IPS DF 6.9 (cell line): ENCODE measurements at regions not wholly inside any gene's neighbourhood (a gene's known extent, or its start where the extent isn't known, plus 50 kb on each side); places are given as distances from the start of the nearest gene placed in this dataset.

Experiments
- DNase-seq: peaks from one replicate; pipeline ENCODE4 v3.0.0-alpha.2; 2013; ENCODE audit warnings: low read depth, low spot score
- H3K27ac ChIP-seq: one replicate; pipeline ENCODE4 v1.5.1; 2013; ENCODE audit warnings: low read length, control low read depth
- H3K27me3 ChIP-seq: 2 replicates; pipeline ENCODE4 v1.6.1; 2013; ENCODE audit warnings: mild to moderate bottlenecking, low read length; ENCODE audit not compliant: control insufficient read depth, insufficient read depth
- H3K36me3 ChIP-seq: 2 replicates; pipeline ENCODE4 v1.6.1; 2013; ENCODE audit warnings: low read length; ENCODE audit not compliant: control insufficient read depth, insufficient read depth
- H3K4me1 ChIP-seq: 2 replicates; pipeline ENCODE4 v1.6.1; 2013; ENCODE audit warnings: low read length; ENCODE audit not compliant: control insufficient read depth, insufficient read depth
- H3K4me3 ChIP-seq: 2 replicates; pipeline ENCODE4 v1.5.1; 2013; ENCODE audit warnings: mild to moderate bottlenecking, low read length
- H3K9me3 ChIP-seq: 2 replicates; pipeline ENCODE4 v1.6.1; 2013; ENCODE audit warnings: low read length, inconsistent platforms; ENCODE audit not compliant: control insufficient read depth, insufficient read depth
- WGBS: extraction: QIAGEN DNeasy Blood & Tissue Kit; methylation state at CpG from one replicate; pipeline ENCODE4 v1.1.7; 2013; ENCODE audit warnings: mixed read lengths, missing lambda C conversion rate; ENCODE audit not compliant: insufficient read length, insufficient coverage; 5-methylcytosine and 5-hydroxymethylcytosine counted together

DNA sequence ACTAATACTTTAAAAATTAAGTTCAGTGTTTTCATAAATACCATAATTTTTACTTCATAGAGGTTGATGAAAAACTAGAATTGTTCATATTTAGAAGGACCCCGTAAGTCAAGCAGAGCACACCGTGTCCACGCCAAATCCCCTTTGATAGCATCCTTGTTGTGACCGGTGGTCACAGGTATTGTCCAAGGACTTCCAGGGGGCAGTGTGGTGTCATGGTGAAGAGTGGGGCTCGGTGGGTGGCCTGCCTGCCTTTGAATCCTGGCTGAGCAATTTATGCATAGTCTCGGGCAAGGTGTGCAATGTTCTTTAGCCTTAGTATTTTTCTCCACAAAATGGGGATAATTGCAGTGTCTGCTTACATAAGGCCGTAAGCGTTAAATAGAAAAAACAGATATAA, 169.9 kb downstream of the KTN1 start:
- no CpG with 5 or more reads among the region's 8 CpGs for WGBS
- no peak for DNase-seq
- no peak overlapping the region for H3K4me3 ChIP-seq
- H3K9me3 ChIP-seq, result no peaks in the 10 kb centered on the region
- no peaks in the 10 kb centered on the region; the same call in 1 of the 2 replicates for H3K4me1 ChIP-seq
- no peaks in the 10 kb centered on the region for H3K36me3 ChIP-seq
- no peak overlapping the region for H3K27ac ChIP-seq
- H3K27me3 ChIP-seq, result peaks cover 1% of the 10 kb centered on the region; the same call in 1 of the 2 replicates

DNA sequence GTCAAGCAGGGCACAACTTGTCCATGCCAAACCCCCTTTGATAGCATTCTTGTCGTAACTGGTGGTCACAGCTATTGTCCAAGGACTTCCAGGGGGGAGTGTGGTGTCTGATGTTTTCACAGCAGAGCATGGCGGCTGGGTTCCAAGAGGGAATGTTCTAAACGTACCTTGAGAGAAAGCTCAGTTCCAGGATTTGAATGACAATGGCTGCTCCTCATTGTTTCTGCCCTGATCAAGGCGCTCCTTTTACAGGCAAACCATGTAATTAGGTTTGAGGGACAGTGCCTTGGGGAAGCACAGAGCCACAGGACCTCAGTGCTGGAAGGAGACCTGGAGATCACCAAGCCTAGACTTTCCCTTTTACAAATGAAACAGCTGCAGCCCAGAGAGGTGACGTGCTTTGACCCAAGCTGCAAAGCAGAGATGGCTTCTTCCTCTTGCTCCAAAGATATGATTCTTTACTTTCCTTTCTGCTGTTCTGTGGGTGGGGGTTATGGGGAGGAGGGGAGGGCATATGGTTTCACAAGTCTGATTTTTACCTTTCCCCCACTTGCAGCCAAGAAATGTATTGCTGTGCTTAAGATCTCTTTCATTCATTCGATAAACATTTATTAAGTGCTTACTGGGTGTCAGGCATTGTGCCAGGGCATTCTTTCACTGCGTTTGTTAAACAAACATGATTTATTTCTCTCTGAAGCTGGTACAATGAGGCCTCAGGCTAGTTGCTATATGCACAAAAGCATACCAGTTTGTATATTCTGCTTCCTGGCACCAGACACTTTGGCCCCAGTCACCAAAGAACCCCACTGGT, 172.8 kb downstream of the KTN1 start:
- Histone ChIP-seq H3K27me3 (peaks cover 1% of the 10 kb centered on the region; the same call in 1 of the 2 replicates), H3K27ac (no peak overlapping the region), H3K9me3 (no peaks in the 10 kb centered on the region), H3K4me3 (no peak overlapping the region), H3K4me1 (no peaks in the 10 kb centered on the region; the same call in 1 of the 2 replicates), H3K36me3 (no peaks in the 10 kb centered on the region)
- WGBS, result no CpG with 5 or more reads among the region's 7 CpGs
- peak; percentile 18 for DNase-seq

DNA sequence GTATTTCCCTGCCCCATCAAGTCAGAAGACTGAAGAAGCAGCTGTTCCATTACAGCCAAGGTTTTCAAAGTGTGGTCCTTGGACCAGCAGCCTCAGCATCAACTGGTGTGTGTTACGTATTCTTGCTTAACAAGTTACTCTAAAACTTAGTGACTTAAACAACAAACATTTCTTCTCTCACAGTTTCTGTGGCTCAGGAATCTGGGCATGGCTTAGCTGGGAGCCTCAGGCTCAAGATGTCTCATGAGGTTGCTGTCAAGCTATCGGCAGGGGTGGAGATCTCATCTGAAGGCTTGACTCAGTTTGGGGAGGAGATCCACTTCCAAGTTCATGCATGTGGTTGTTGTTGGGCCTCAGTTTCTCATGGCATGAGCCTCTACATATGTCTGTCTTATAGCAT, 174.5 kb downstream of the KTN1 start:
- Histone ChIP-seq H3K9me3 (no peaks in the 10 kb centered on the region), H3K4me3 (no peak overlapping the region), H3K27ac (no peak overlapping the region), H3K4me1 (no peaks in the 10 kb centered on the region; the same call in 1 of the 2 replicates), H3K27me3 (no peaks in the 10 kb centered on the region), H3K36me3 (no peaks in the 10 kb centered on the region)
- no CpG with 5 or more reads among the region's 2 CpGs for WGBS
- no peak for DNase-seq

DNA sequence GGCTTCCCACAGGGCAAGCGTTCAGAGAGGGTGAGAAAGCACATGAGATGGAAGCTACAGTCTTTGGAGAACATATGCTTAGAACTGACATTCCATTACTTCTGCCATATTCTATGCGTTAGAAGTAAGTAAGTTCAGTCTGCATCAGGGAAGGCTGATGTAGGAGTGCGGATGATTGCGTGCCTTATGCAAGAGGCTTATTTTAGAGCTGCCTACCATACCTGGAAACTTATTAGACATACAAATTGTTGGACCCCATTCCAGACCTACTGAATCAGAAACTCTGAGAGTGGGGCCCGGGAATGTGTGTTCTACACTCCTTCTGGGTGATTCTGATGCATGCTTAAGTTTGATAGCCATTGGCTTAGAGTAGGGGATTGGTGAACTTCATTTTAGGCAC, 174.9 kb downstream of the KTN1 start:
- Histone ChIP-seq H3K36me3 (no peaks in the 10 kb centered on the region), H3K9me3 (no peaks in the 10 kb centered on the region), H3K4me3 (no peak overlapping the region), H3K27me3 (no peaks in the 10 kb centered on the region), H3K27ac (no peak overlapping the region), H3K4me1 (no peaks in the 10 kb centered on the region)
- no peak for DNase-seq
- no CpG with 5 or more reads among the region's 5 CpGs for WGBS

DNA sequence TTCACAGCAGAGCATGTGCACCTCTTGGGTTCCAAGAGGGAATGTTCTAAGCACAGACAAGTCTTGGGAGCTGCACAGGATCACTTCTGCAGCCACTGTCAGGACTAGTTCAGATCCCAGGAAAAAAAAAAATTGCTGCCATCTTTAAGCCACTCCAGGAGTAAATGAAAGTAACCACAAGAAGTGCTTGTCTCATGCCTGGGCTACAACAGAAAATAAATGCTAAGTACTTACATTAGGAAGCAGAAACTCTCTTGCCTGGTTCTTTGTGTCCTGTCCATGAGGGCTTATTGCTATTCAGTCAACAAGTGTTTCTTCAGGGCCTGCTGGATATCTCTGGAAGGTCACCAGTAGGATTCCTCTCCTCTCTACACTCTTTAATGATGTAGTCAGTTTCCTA, 176.1 kb downstream of the KTN1 start:
- Histone ChIP-seq H3K9me3 (no peaks in the 10 kb centered on the region), H3K27ac (no peak overlapping the region)

DNA sequence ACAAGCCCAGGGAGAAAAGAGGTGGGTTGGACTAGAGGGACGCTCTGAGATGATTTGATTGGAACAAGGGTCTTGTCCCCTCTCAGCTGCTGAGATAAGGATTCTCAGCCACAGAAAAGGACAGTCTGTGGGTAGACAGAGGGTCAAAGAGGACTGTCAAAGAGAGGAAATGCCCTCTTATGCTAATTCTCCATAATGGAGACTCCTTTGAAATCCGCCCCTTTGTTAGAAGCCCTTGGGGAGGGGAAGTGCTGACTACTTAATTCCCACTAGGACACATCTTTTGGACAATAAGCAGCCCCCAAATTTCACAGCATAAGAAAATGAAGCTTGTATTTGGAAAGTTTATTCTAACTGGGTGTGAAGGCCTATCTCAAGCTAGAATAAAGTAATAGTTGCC, 176.6 kb downstream of the KTN1 start:
- WGBS, result no CpG with 5 or more reads among the region's 2 CpGs
- Histone ChIP-seq H3K4me3 (no peak overlapping the region), H3K9me3 (no peaks in the 10 kb centered on the region), H3K27ac (no peak overlapping the region), H3K27me3 (no peaks in the 10 kb centered on the region), H3K4me1 (no peaks in the 10 kb centered on the region), H3K36me3 (no peaks in the 10 kb centered on the region)
- DNase-seq, result no peak

More for the DNA sequence above, 176.1 kb downstream of the KTN1 start:
- DNase-seq, result no peak
- H3K4me3 ChIP-seq, result no peak overlapping the region
- no peaks in the 10 kb centered on the region for H3K27me3 ChIP-seq
- no peaks in the 10 kb centered on the region for H3K4me1 ChIP-seq
- no peaks in the 10 kb centered on the region for H3K36me3 ChIP-seq

DNA sequence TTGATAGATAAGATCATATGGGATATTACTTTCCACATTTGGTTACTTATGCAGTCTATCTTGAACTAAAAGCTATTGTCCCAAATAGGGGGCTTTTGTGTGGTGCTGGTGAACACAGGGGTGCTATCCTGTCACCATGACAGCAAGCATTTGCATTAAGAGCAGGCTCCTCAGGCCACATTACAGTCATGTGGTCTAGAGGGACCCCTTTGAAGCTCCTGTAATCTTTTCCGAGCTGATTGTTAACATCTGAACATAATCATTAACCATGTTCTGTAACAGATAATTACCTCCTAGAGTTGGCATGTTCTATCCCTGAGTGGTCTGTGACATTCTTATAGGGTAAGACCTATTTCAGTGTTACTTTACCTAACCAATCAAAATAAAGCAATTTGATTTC, 178.8 kb downstream of the KTN1 start:
- no peaks in the 10 kb centered on the region for H3K27me3 ChIP-seq
- H3K4me1 ChIP-seq, result no peaks in the 10 kb centered on the region
- no peaks in the 10 kb centered on the region for H3K36me3 ChIP-seq
- no peaks in the 10 kb centered on the region for H3K9me3 ChIP-seq
- H3K4me3 ChIP-seq, result no peak overlapping the region
- no peak for DNase-seq
- no CpG with 5 or more reads among the region's 1 CpG for WGBS
- no peak overlapping the region for H3K27ac ChIP-seq

DNA sequence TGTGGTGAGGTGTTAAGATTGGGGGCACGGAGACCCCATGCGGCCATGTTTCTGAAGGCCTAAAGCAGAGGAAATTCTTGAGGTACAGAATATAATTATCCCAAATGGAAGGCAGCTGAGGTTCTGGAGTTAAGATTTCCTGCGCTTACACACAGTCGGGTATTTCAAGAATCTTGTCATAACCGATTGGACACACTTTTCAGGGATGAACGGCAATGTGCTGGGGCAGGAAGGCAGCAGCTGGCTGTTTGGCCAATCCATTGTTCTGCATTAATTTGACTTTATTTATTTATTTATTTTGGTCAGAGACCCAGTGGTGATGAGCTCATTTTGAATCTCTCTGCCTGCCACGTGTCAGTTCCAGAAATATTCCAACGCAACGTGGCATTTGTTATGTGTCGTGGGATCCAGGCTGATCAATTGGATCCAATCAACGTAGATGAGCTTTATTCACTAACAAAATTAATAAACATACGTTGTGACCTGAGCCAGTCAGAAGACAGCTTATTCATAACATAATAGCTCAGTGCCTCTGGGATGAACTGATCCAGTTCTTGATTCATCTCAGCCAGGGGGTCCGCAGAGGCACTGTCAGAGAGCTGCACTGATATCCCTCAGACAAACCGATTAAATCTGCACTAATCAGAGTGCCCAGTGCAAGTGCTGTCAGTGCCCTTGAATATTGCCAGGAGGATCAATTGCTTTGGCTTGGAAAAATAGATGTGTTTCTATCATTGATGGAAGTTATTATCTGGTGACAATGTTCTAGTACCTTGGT, 181.0 kb downstream of the KTN1 start:
- H3K27me3 ChIP-seq, result no peaks in the 10 kb centered on the region
- WGBS, result no CpG with 5 or more reads among the region's 14 CpGs
- no peaks in the 10 kb centered on the region for H3K4me1 ChIP-seq
- H3K9me3 ChIP-seq, result no peaks in the 10 kb centered on the region
- no peak overlapping the region for H3K4me3 ChIP-seq
- DNase-seq, result no peak
- no peak overlapping the region for H3K27ac ChIP-seq
- no peaks in the 10 kb centered on the region for H3K36me3 ChIP-seq

DNA sequence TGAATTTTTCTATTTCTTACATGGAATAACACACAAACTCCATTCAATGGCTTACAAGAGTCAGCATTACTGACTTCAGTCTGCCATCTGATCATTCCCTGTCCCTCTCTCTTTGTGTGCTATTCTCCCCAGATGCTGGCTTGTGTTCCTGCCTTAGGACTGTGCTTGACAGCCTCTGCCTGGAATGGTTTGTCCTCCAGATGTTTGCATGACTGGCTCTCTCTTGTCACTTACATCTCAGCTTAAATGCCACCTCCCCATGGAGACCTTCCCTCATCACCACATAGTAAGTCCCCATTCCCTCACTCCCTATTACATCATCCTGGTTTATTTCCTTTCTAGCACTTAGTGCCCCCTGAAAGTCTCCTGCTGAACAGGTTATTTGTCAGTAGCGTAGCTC, 181.6 kb downstream of the KTN1 start:
- no peak for DNase-seq
- Histone ChIP-seq H3K4me1 (no peaks in the 10 kb centered on the region), H3K9me3 (no peaks in the 10 kb centered on the region), H3K36me3 (no peaks in the 10 kb centered on the region), H3K27ac (no peak overlapping the region), H3K27me3 (no peaks in the 10 kb centered on the region), H3K4me3 (no peak overlapping the region)
- WGBS, result no CpG with 5 or more reads among the region's 1 CpG

DNA sequence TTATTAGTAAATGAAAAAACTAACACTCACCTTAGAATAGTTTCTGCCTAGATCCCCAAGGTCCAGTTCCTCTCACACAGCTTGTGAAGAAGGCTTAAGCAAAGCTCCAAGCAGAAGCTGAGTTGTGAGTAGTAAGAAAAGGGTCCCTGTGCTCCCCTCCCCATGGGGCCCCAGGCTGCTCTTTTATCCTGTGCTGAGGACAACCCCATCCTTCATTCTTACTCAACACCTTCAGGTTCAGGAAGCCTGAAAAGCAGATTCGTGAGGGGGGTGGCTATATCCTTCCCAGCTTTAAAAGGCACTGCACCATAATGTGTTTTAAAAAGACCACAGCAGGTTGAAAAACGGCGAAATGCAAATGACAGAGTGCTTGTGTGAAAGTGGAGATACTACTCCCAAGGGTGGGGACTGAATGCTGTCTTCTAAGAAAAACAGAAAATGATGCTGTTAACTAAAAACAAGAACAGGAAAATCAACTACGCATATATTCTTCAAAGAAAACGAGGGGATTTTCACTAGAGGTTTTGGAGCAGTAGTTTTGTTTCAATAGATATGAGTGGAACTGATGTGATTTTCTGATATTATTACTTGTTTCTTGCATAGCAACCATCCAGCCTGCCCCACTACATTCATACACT, 182.7 kb downstream of the KTN1 start:
- no peaks in the 10 kb centered on the region for H3K4me1 ChIP-seq
- DNase-seq, result no peak
- no peaks in the 10 kb centered on the region for H3K36me3 ChIP-seq
- no peak overlapping the region for H3K27ac ChIP-seq
- no peak overlapping the region for H3K4me3 ChIP-seq
- no peaks in the 10 kb centered on the region for H3K9me3 ChIP-seq
- WGBS, result no CpG with 5 or more reads among the region's 5 CpGs
- H3K27me3 ChIP-seq, result no peaks in the 10 kb centered on the region
